ENCODE measurements at regions not wholly inside any gene's neighbourhood (a gene's known extent, or its start where the extent isn't known, plus 50 kb on each side); places are given as distances from the start of the nearest gene placed in this dataset.

- no peak overlapping the region for H3K27ac Mint-ChIP-seq
- H3K9me3 Mint-ChIP-seq = peaks cover 3% of the 10 kb centered on the region
- H3K4me3 Mint-ChIP-seq = no peak overlapping the region
- H3K27me3 Mint-ChIP-seq = no peaks in the 10 kb centered on the region
- ATAC-seq (no peak), DNase-seq (ENCODE audit: low spot score) (no peak)
- no peaks in the 10 kb centered on the region for H3K36me3 Mint-ChIP-seq
- H3K4me1 Mint-ChIP-seq (ENCODE audit: low read depth in 2 of 2) = no peaks in the 10 kb centered on the region
Measured at GRCh38 chr1:190540366-190540765, 62.7 kb upstream of the BRINP3 start.

GRCh38 chr1:190551638-190552037, 74.0 kb upstream of the BRINP3 start:
- no peak for DNase-seq (ENCODE audit: low spot score)
- H3K4me3 Mint-ChIP-seq = no peak overlapping the region
- H3K4me1 Mint-ChIP-seq (ENCODE audit: low read depth in 2 of 2) = no peaks in the 10 kb centered on the region
- H3K27ac Mint-ChIP-seq = no peak overlapping the region
- ATAC-seq = no peak
- peaks cover 6% of the 10 kb centered on the region for H3K9me3 Mint-ChIP-seq
- peaks cover 4% of the 10 kb centered on the region for H3K36me3 Mint-ChIP-seq
- H3K27me3 Mint-ChIP-seq = no peaks in the 10 kb centered on the region

GRCh38 chr1:190560161-190560681, 82.6 kb upstream of the BRINP3 start:
- no peak overlapping the region for H3K4me3 Mint-ChIP-seq
- DNase-seq (ENCODE audit: low spot score) = no peak
- no peak for ATAC-seq
- H3K36me3 Mint-ChIP-seq = no peaks in the 10 kb centered on the region
- peaks cover 2% of the 10 kb centered on the region for H3K9me3 Mint-ChIP-seq
- H3K4me1 Mint-ChIP-seq (ENCODE audit: low read depth in 2 of 2) = no peaks in the 10 kb centered on the region
- no peak overlapping the region for H3K27ac Mint-ChIP-seq
- no peaks in the 10 kb centered on the region for H3K27me3 Mint-ChIP-seq

GRCh38 chr1:190563230-190563629, 85.6 kb upstream of the BRINP3 start:
- Mint-ChIP-seq H3K27ac (no peak overlapping the region), H3K4me3 (no peak overlapping the region), H3K36me3 (no peaks in the 10 kb centered on the region), H3K27me3 (no peaks in the 10 kb centered on the region), H3K9me3 (no peaks in the 10 kb centered on the region), H3K4me1 (ENCODE audit: low read depth in 2 of 2) (no peaks in the 10 kb centered on the region)
- ATAC-seq (no peak), DNase-seq (ENCODE audit: low spot score) (no peak)

GRCh38 chr1:190564117-190564516, 86.5 kb upstream of the BRINP3 start:
- DNase-seq (ENCODE audit: low spot score) = no peak
- Mint-ChIP-seq H3K27me3 (no peaks in the 10 kb centered on the region), H3K4me3 (no peak overlapping the region), H3K4me1 (ENCODE audit: low read depth in 2 of 2) (no peaks in the 10 kb centered on the region), H3K36me3 (no peaks in the 10 kb centered on the region), H3K9me3 (no peaks in the 10 kb centered on the region), H3K27ac (no peak overlapping the region)
- no peak for ATAC-seq

GRCh38 chr1:190578017-190578416, 100.4 kb upstream of the BRINP3 start:
- Mint-ChIP-seq H3K27ac (no peak overlapping the region), H3K36me3 (no peaks in the 10 kb centered on the region), H3K27me3 (no peaks in the 10 kb centered on the region), H3K4me1 (ENCODE audit: low read depth in 2 of 2) (no peaks in the 10 kb centered on the region), H3K9me3 (peaks cover 22% of the 10 kb centered on the region), H3K4me3 (no peak overlapping the region)
- ATAC-seq = no peak
- no peak for DNase-seq (ENCODE audit: low spot score)

- H3K4me3 Mint-ChIP-seq = no peak overlapping the region
- H3K27ac Mint-ChIP-seq = no peak overlapping the region
- no peaks in the 10 kb centered on the region for H3K27me3 Mint-ChIP-seq
- H3K36me3 Mint-ChIP-seq = no peaks in the 10 kb centered on the region
- H3K4me1 Mint-ChIP-seq (ENCODE audit: low read depth in 2 of 2) = no peaks in the 10 kb centered on the region
- DNase-seq (ENCODE audit: low spot score) (no peak), ATAC-seq (no peak)
- H3K9me3 Mint-ChIP-seq = peaks cover 22% of the 10 kb centered on the region
Measured at GRCh38 chr1:190578526-190578925, 100.9 kb upstream of the BRINP3 start.

- no peak overlapping the region for H3K4me3 Mint-ChIP-seq
- ATAC-seq (no peak), DNase-seq (ENCODE audit: low spot score) (no peak)
- peaks cover 18% of the 10 kb centered on the region for H3K9me3 Mint-ChIP-seq
- H3K36me3 Mint-ChIP-seq = no peaks in the 10 kb centered on the region
- no peaks in the 10 kb centered on the region for H3K4me1 Mint-ChIP-seq (ENCODE audit: low read depth in 2 of 2)
- no peak overlapping the region for H3K27ac Mint-ChIP-seq
- no peaks in the 10 kb centered on the region for H3K27me3 Mint-ChIP-seq
Measured at GRCh38 chr1:190579552-190580193, 102.0 kb upstream of the BRINP3 start.

DNA sequence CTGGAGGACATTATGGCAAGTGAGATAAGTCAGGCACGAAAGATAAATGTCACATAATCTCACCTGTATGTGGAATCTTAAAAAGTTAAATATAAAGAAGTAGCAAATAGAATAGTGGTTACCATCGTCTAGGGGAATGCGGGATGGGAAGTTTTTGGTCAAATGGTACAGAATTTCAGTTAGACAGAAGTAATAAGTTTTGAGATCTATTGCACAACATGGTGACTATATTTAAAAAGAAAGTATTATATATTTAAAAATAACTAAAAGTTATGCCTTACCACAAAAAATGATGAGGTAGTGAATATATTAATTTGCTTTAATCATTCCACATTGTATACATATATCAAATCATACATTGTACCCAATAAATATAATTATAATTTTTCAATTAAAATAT, 106.2 kb upstream of the BRINP3 start:
- Mint-ChIP-seq H3K9me3 (peaks cover 11% of the 10 kb centered on the region), H3K4me3 (no peak overlapping the region)
- ATAC-seq = no peak

GRCh38 chr1:190588424-190588823, 110.8 kb upstream of the BRINP3 start:
- Mint-ChIP-seq H3K27ac (no peak overlapping the region), H3K9me3 (peaks cover 7% of the 10 kb centered on the region), H3K27me3 (no peaks in the 10 kb centered on the region), H3K4me1 (ENCODE audit: low read depth in 2 of 2) (no peaks in the 10 kb centered on the region), H3K4me3 (no peak overlapping the region), H3K36me3 (no peaks in the 10 kb centered on the region)
- ATAC-seq (no peak), DNase-seq (ENCODE audit: low spot score) (no peak)

More for the DNA sequence above, 106.2 kb upstream of the BRINP3 start:
- Mint-ChIP-seq H3K4me1 (ENCODE audit: low read depth in 2 of 2) (no peaks in the 10 kb centered on the region), H3K27me3 (no peaks in the 10 kb centered on the region), H3K27ac (no peak overlapping the region), H3K36me3 (no peaks in the 10 kb centered on the region)
- DNase-seq (ENCODE audit: low spot score) = no peak

- no peaks in the 10 kb centered on the region for H3K36me3 Mint-ChIP-seq
- no peak overlapping the region for H3K27ac Mint-ChIP-seq
- no peak for DNase-seq (ENCODE audit: low spot score)
- H3K4me1 Mint-ChIP-seq (ENCODE audit: low read depth in 2 of 2) = no peaks in the 10 kb centered on the region
- peaks cover 14% of the 10 kb centered on the region for H3K9me3 Mint-ChIP-seq
- no peak overlapping the region for H3K4me3 Mint-ChIP-seq
- no peaks in the 10 kb centered on the region for H3K27me3 Mint-ChIP-seq
- ATAC-seq = no peak
Measured at GRCh38 chr1:190595438-190595837, 117.8 kb upstream of the BRINP3 start.

DNA sequence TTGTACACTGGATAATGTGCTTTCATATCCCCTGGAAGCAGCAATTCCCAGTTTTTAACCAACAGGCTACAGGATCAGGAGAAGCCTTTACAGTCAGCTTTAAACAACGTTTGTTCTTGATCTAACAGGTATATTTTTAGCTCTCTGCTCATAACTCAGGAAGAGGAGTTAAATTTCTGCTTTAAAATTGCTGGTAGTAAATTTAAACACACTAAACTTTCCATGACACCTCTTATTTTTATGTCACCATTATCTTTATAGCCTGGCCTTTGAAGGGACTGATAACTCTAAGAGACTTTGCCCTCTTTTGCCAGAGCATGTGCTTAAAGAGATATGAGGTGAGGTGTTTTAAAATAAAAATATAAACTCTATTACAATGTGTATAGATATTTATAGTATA, 119.6 kb upstream of the BRINP3 start:
- H3K27ac Mint-ChIP-seq = no peak overlapping the region
- peaks cover 6% of the 10 kb centered on the region for H3K36me3 Mint-ChIP-seq
- H3K4me1 Mint-ChIP-seq (ENCODE audit: low read depth in 2 of 2) = no peaks in the 10 kb centered on the region
- DNase-seq (ENCODE audit: low spot score) (no peak), ATAC-seq (no peak)
- no peaks in the 10 kb centered on the region for H3K27me3 Mint-ChIP-seq
- H3K9me3 Mint-ChIP-seq = peaks cover 16% of the 10 kb centered on the region
- H3K4me3 Mint-ChIP-seq = no peak overlapping the region

GRCh38 chr1:190599670-190600069, 122.0 kb upstream of the BRINP3 start:
- H3K36me3 Mint-ChIP-seq = peaks cover 6% of the 10 kb centered on the region
- no peak for ATAC-seq
- H3K27me3 Mint-ChIP-seq = no peaks in the 10 kb centered on the region
- H3K9me3 Mint-ChIP-seq = peaks cover 16% of the 10 kb centered on the region
- DNase-seq (ENCODE audit: low spot score) = no peak
- H3K4me1 Mint-ChIP-seq (ENCODE audit: low read depth in 2 of 2) = no peaks in the 10 kb centered on the region
- H3K4me3 Mint-ChIP-seq = no peak overlapping the region
- H3K27ac Mint-ChIP-seq = no peak overlapping the region

- no peak for ATAC-seq
- Mint-ChIP-seq H3K27ac (no peak overlapping the region), H3K36me3 (peaks cover 6% of the 10 kb centered on the region), H3K4me3 (no peak overlapping the region), H3K27me3 (no peaks in the 10 kb centered on the region), H3K9me3 (peaks cover 9% of the 10 kb centered on the region), H3K4me1 (ENCODE audit: low read depth in 2 of 2) (no peaks in the 10 kb centered on the region)
- DNase-seq (ENCODE audit: low spot score) = no peak
Measured at GRCh38 chr1:190602325-190602724, 124.7 kb upstream of the BRINP3 start.

DNA sequence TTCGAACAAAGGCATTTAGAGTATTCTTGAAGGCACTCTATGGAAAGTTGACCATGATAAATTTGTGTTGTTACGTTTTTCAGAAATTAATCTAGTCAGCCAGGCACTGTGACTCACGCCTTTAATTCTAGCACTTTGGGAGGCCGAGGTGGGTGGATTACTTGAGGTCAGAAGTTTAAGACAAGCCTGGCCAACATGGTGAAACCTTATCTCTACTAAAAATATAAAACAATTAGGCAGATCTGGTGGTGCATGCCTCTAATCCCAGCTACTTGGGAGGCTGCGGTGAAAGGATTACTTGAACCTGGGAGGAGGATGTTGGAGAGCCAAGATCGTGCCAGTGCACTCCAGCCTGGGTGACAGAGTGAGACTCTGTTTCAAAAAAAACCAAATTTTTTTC, 130.6 kb upstream of the BRINP3 start:
- no peaks in the 10 kb centered on the region for H3K4me1 Mint-ChIP-seq (ENCODE audit: low read depth in 2 of 2)
- peaks cover 5% of the 10 kb centered on the region for H3K9me3 Mint-ChIP-seq
- no peak overlapping the region for H3K27ac Mint-ChIP-seq
- no peak overlapping the region for H3K4me3 Mint-ChIP-seq
- ATAC-seq (no peak), DNase-seq (ENCODE audit: low spot score) (no peak)
- H3K27me3 Mint-ChIP-seq = no peaks in the 10 kb centered on the region
- H3K36me3 Mint-ChIP-seq = no peaks in the 10 kb centered on the region

All from natural killer cell treated with Interleukin-12 subunit alpha and Interleukin-12 subunit beta and Interleukin-15 and Interleukin-18, amount 100 ng/mL, for 72 hours (primary cell).